MCF 10A (cell line): ENCODE measurements at regions not wholly inside any gene's neighbourhood (a gene's known extent, or its start where the extent isn't known, plus 50 kb on each side); places are given as distances from the start of the nearest gene placed in this dataset.
"Not testable (repeated sequence)": the region's sequence is repeated elsewhere in the genome, so short reads cannot be mapped to it uniquely, and the experiment has no call there.

Source experiments
- BruUV-seq: library from RNA; stranded (reverse); fragments of 400-500 nt; replicated peaks from 2 replicates; lab custom pipeline; 2021; lab: Mats Ljungman, UMichigan
- CTCF ChIA-PET: fragments of 300-600 bp; sonication (Branson Sonifier 250); formaldehyde crosslinking; extraction: SDS; loops from one replicate; lab custom pipeline; 2021; ENCODE audit warnings: antibody characterized with exemption, inconsistent platforms; lab: Yijun Ruan, JAX
- POLR2A ChIA-PET: fragments of 300-600, 350-650 bp; sonication (Branson Sonifier 250); formaldehyde crosslinking; extraction: SDS; loops from one replicate; lab custom pipeline; 2020; ENCODE audit warnings: antibody characterized with exemption, inconsistent platforms; lab: Yijun Ruan, JAX
- DNase-seq: peaks from one replicate; pipeline ENCODE4 v3.0.0-alpha.2; 2018; ENCODE audit not compliant: unreplicated experiment
- H3K27ac Mint-ChIP-seq: one replicate; pipeline ENCODE4 v1.8.0; 2022; ENCODE audit warnings: mild to moderate bottlenecking, low read depth, mixed read lengths; ENCODE audit not compliant: unreplicated experiment
- H3K27me3 Mint-ChIP-seq: one replicate; pipeline ENCODE4 v1.8.0; 2022; ENCODE audit warnings: mixed read lengths; ENCODE audit not compliant: insufficient read depth, unreplicated experiment
- H3K36me3 Mint-ChIP-seq: one replicate; pipeline ENCODE4 v1.8.0; 2022; ENCODE audit warnings: mild to moderate bottlenecking, moderate library complexity, mixed read lengths; ENCODE audit not compliant: insufficient read depth, unreplicated experiment
- H3K4me1 Mint-ChIP-seq: one replicate; pipeline ENCODE4 v1.8.0; 2022; ENCODE audit warnings: mixed read lengths; ENCODE audit not compliant: insufficient read depth, unreplicated experiment
- H3K4me3 Mint-ChIP-seq: one replicate; pipeline ENCODE4 v1.8.0; 2022; ENCODE audit warnings: mild to moderate bottlenecking, moderate library complexity, mixed read lengths; ENCODE audit not compliant: unreplicated experiment
- H3K9me3 Mint-ChIP-seq: one replicate; pipeline ENCODE4 v1.8.0; 2022; ENCODE audit warnings: mixed read lengths; ENCODE audit not compliant: unreplicated experiment
- intact Hi-C: fragments of 100-400 bp; cut with micrococcal nuclease; formaldehyde crosslinking; loops from 2 replicates; pipeline ENCODE4 v1.14.1; 2022
- TF ChIP-seq, protein P1 (sequence below): fragments of 200-600 bp; IDR thresholded peaks from one replicate; pipeline ENCODE4 v1.8.0; 2022; ENCODE audit warnings: antibody characterized with exemption, mild to moderate bottlenecking; ENCODE audit not compliant: unreplicated experiment

DNA sequence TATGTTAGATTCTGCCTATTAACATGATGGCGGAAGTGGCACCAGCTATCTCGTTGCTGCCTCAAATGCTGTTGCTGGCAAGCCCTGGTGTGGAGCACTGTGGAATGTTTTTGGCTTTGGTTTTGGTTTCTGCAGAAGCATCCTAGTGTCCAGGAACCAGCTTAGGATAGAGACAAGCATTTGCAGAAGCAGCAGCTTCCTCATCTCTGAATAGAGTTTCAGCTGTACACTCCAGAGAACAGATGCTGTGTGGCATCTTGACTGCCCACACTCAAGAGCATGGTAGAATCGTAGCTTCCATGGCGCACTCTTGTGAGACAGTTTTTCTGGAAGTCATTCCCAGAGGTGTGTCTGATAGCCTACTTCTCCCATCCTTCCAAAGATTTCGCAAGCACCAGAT, 145.3 kb upstream of the RXFP2 start:
- H3K27ac Mint-ChIP-seq, result no peak overlapping the region
- H3K27me3 Mint-ChIP-seq, result peaks cover 43% of the 10 kb centered on the region
- TF ChIP-seq, protein P1, sequence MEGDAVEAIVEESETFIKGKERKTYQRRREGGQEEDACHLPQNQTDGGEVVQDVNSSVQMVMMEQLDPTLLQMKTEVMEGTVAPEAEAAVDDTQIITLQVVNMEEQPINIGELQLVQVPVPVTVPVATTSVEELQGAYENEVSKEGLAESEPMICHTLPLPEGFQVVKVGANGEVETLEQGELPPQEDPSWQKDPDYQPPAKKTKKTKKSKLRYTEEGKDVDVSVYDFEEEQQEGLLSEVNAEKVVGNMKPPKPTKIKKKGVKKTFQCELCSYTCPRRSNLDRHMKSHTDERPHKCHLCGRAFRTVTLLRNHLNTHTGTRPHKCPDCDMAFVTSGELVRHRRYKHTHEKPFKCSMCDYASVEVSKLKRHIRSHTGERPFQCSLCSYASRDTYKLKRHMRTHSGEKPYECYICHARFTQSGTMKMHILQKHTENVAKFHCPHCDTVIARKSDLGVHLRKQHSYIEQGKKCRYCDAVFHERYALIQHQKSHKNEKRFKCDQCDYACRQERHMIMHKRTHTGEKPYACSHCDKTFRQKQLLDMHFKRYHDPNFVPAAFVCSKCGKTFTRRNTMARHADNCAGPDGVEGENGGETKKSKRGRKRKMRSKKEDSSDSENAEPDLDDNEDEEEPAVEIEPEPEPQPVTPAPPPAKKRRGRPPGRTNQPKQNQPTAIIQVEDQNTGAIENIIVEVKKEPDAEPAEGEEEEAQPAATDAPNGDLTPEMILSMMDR, result no peak
- BruUV-seq, result no TSS peak
- no peak overlapping the region for H3K4me3 Mint-ChIP-seq
- intact Hi-C loops, result no loop called here
- CTCF ChIA-PET, result no interaction called here
- POLR2A ChIA-PET, result no interaction called here
- no peaks in the 10 kb centered on the region for H3K4me1 Mint-ChIP-seq
- DNase-seq, result no peak
- no peaks in the 10 kb centered on the region for H3K36me3 Mint-ChIP-seq
- H3K9me3 Mint-ChIP-seq, result peaks cover 10% of the 10 kb centered on the region

DNA sequence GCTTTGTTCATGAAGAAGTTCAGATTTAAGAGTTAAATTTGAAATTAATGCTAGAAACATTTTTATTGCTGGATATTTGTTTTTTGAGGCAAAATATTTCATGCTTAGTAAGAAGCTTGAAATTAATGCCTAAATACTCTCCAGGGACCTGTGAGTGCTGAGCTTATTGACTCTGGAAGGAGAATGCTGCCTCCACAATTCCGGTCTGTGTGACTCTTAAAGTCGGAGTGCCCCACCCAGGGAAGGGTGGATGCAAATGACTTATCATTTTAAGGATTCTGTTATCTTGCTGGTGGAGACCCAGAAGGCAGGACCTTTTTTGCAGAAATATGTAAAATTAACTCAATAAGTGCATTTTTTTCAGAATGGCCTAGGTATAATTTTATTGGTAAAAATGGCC, 143.8 kb upstream of the RXFP2 start:
- Mint-ChIP-seq H3K9me3 (peaks cover 10% of the 10 kb centered on the region), H3K27ac (no peak overlapping the region), H3K27me3 (peaks cover 44% of the 10 kb centered on the region), H3K4me1 (no peaks in the 10 kb centered on the region), H3K4me3 (no peak overlapping the region), H3K36me3 (no peaks in the 10 kb centered on the region)
- TF ChIP-seq, protein P1, result no peak
- ChIA-PET CTCF (no interaction called here), POLR2A (no interaction called here)
- BruUV-seq, result no TSS peak
- no peak for DNase-seq
- intact Hi-C loops, result no loop called here

DNA sequence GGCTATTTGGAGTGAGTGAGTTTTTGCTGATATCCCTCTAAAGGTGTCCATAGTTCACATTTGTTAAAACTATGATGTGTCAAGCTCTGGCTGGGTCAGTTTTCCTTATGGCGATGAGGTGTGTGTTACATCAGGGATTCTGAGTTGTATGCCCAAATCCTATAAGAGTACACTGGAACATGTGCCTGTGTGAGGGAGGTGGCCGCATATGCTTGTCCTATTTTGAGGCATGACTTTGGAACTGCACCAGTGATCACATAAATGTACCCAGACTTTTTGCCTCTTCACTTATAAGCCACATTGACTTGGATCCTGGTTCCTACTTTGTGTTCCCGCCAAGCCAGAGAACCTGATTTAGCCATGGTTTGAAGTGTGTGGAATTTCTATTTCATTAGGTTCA, 140.3 kb upstream of the RXFP2 start:
- H3K27ac Mint-ChIP-seq, result no peak overlapping the region
- intact Hi-C loops, result no loop called here
- H3K36me3 Mint-ChIP-seq, result no peaks in the 10 kb centered on the region
- CTCF ChIA-PET, result no interaction called here
- H3K4me1 Mint-ChIP-seq, result no peaks in the 10 kb centered on the region
- POLR2A ChIA-PET, result no interaction called here
- H3K9me3 Mint-ChIP-seq, result peaks cover under 1% of the 10 kb centered on the region
- no peak for DNase-seq
- no TSS peak for BruUV-seq
- TF ChIP-seq, protein P1, result no peak
- peaks cover 17% of the 10 kb centered on the region for H3K27me3 Mint-ChIP-seq
- H3K4me3 Mint-ChIP-seq, result no peak overlapping the region

DNA sequence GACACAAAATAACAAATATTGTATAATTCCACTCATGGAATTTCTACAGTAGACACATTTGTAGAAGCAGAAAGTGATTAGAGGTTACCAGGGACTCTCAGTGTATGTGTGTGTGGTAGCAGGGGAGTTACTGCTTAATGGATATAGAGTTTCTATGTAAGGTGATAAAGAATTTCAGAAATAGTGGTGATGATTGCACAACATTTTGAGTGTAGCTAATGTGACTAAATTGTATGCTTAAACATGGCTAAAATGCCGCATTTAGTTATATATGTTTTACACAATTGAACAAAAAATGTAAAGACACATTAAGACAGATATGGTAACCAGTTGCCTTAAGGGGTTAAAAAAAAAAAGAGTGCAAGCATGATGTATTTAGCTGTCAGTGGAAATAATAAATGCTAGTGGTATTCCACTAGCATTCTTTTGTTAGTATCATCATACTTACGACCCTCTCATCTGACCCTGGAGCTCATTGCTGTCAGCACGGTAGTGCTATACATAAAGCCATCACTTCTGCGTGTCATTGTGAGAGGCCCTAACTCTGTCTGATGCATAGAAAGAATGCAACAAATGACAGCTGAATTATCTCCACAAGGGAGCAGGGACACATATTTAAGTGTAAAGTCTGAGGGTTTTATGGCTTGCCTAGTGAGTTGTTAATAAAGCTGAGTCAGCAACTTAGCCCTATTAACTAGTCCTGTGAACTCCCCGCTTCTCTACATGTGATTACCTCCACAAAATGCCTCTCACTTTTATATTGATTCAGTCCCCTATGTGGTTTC, 134.1 kb upstream of the RXFP2 start:
- H3K9me3 Mint-ChIP-seq, result no peaks in the 10 kb centered on the region
- ChIA-PET CTCF (interaction anchor here (0.6 to 1.2 kb wide), 2 partner anchors 67 to 174 kb away, joined by 3 read pairs; no protein-coding TSS in a partner anchor), POLR2A (no interaction called here)
- no peaks in the 10 kb centered on the region for H3K36me3 Mint-ChIP-seq
- no TSS peak for BruUV-seq
- no peaks in the 10 kb centered on the region for H3K4me1 Mint-ChIP-seq
- no peak overlapping the region for H3K4me3 Mint-ChIP-seq
- no peaks in the 10 kb centered on the region for H3K27me3 Mint-ChIP-seq
- intact Hi-C loops, result no loop called here
- DNase-seq, result no peak
- TF ChIP-seq, protein P1, result no peak
- no peak overlapping the region for H3K27ac Mint-ChIP-seq

DNA sequence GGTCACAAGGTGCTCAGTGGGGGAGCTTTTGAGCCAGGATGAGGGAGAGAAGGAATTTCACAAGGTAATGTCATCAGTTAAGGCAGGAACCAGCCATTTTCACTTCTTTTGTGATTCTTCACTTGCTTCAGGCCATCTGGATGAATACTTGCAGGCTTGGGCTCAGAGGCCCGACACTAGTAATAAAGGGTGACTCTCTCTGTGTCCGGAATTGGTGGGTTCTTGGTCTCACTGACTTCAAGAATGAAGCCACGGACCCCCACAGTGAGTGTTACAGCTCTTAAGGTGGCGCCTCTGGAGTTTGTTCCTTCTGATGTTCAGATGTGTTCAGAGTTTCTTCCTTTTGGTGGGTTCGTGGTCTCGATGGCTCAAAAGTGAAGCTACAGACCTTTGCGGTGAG, 131.8 kb upstream of the RXFP2 start:
- H3K36me3 Mint-ChIP-seq, BruUV-seq, H3K9me3 Mint-ChIP-seq, H3K4me3 Mint-ChIP-seq, DNase-seq, H3K4me1 Mint-ChIP-seq, H3K27ac Mint-ChIP-seq, H3K27me3 Mint-ChIP-seq, intact Hi-C loops, POLR2A ChIA-PET: not testable (repeated sequence)
- CTCF ChIA-PET, result interaction anchor here (1.0 kb wide), 1 partner anchor 69 kb away, joined by 4 read pairs; no protein-coding TSS in a partner anchor

DNA sequence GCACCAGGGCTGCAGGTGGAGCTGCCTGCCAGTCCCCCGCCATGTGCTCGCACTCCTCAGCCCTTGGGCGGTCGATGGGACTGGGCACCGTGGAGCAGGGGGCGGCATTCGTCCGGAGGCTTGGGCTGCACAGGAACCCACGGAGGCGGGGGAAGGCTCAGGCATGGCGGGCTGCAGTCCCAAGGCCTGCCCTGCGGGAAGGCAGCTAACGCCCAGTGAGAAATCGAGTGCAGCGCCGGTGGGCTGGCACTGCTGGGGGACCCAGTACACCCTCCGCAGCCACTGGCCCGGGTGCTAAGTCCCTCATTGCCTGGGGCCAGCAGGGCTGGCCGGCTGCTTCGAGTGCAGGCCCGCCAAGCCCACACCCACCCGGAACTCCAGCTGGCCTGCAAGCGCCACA, 130.5 kb upstream of the RXFP2 start:
- H3K4me3 Mint-ChIP-seq, DNase-seq, H3K36me3 Mint-ChIP-seq, H3K4me1 Mint-ChIP-seq, CTCF ChIA-PET, H3K27me3 Mint-ChIP-seq, H3K27ac Mint-ChIP-seq, H3K9me3 Mint-ChIP-seq, POLR2A ChIA-PET, intact Hi-C loops, BruUV-seq: not testable (repeated sequence)
